ENCODE measurements at regions not wholly inside any gene's neighbourhood (a gene's known extent, or its start where the extent isn't known, plus 50 kb on each side); places are given as distances from the start of the nearest gene placed in this dataset.

GRCh38 chr1:117795190-117795589 is 134.2 kb downstream of the GDAP2 start:
- no peak for TF ChIP-seq STAT1 (IDR thresholded peaks at IDR 0.05; ENCODE audit: unreplicated experiment)
- no peak for TF ChIP-seq JUNB (IDR thresholded peaks at IDR 0.05; ENCODE audit: unreplicated experiment)
- TF ChIP-seq, protein P1, sequence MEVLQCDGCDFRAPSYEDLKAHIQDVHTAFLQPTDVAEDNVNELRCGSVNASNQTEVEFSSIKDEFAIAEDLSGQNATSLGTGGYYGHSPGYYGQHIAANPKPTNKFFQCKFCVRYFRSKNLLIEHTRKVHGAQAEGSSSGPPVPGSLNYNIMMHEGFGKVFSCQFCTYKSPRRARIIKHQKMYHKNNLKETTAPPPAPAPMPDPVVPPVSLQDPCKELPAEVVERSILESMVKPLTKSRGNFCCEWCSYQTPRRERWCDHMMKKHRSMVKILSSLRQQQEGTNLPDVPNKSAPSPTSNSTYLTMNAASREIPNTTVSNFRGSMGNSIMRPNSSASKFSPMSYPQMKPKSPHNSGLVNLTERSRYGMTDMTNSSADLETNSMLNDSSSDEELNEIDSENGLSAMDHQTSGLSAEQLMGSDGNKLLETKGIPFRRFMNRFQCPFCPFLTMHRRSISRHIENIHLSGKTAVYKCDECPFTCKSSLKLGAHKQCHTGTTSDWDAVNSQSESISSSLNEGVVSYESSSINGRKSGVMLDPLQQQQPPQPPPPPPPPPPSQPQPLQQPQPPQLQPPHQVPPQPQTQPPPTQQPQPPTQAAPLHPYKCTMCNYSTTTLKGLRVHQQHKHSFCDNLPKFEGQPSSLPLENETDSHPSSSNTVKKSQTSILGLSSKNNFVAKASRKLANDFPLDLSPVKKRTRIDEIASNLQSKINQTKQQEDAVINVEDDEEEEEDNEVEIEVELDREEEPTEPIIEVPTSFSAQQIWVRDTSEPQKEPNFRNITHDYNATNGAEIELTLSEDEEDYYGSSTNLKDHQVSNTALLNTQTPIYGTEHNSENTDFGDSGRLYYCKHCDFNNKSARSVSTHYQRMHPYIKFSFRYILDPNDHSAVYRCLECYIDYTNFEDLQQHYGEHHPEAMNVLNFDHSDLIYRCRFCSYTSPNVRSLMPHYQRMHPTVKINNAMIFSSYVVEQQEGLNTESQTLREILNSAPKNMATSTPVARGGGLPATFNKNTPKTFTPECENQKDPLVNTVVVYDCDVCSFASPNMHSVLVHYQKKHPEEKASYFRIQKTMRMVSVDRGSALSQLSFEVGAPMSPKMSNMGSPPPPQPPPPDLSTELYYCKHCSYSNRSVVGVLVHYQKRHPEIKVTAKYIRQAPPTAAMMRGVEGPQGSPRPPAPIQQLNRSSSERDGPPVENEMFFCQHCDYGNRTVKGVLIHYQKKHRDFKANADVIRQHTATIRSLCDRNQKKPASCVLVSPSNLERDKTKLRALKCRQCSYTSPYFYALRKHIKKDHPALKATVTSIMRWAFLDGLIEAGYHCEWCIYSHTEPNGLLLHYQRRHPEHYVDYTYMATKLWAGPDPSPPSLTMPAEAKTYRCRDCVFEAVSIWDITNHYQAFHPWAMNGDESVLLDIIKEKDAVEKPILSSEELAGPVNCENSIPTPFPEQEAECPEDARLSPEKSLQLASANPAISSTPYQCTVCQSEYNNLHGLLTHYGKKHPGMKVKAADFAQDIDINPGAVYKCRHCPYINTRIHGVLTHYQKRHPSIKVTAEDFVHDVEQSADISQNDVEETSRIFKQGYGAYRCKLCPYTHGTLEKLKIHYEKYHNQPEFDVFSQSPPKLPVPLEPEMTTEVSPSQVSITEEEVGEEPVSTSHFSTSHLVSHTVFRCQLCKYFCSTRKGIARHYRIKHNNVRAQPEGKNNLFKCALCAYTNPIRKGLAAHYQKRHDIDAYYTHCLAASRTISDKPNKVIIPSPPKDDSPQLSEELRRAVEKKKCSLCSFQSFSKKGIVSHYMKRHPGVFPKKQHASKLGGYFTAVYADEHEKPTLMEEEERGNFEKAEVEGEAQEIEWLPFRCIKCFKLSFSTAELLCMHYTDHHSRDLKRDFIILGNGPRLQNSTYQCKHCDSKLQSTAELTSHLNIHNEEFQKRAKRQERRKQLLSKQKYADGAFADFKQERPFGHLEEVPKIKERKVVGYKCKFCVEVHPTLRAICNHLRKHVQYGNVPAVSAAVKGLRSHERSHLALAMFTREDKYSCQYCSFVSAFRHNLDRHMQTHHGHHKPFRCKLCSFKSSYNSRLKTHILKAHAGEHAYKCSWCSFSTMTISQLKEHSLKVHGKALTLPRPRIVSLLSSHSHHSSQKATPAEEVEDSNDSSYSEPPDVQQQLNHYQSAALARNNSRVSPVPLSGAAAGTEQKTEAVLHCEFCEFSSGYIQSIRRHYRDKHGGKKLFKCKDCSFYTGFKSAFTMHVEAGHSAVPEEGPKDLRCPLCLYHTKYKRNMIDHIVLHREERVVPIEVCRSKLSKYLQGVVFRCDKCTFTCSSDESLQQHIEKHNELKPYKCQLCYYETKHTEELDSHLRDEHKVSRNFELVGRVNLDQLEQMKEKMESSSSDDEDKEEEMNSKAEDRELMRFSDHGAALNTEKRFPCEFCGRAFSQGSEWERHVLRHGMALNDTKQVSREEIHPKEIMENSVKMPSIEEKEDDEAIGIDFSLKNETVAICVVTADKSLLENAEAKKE (CRISPR knock-in tag; IDR thresholded peaks at IDR 0.05) = no peak
- TF ChIP-seq EZH2phosphoT487 (IDR thresholded peaks at IDR 0.05; ENCODE audit: unreplicated experiment) = no peak
- no peak for TF ChIP-seq NANOG (IDR thresholded peaks at IDR 0.05; ENCODE audit: borderline replicate concordance)
- TF ChIP-seq, protein P2, sequence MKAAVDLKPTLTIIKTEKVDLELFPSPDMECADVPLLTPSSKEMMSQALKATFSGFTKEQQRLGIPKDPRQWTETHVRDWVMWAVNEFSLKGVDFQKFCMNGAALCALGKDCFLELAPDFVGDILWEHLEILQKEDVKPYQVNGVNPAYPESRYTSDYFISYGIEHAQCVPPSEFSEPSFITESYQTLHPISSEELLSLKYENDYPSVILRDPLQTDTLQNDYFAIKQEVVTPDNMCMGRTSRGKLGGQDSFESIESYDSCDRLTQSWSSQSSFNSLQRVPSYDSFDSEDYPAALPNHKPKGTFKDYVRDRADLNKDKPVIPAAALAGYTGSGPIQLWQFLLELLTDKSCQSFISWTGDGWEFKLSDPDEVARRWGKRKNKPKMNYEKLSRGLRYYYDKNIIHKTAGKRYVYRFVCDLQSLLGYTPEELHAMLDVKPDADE (IDR thresholded peaks at IDR 0.05) = no peak
- no peak for TF ChIP-seq EZH2 (IDR thresholded peaks at IDR 0.05; ENCODE audit: low read depth, unreplicated experiment)
- TF ChIP-seq ZNF114 (CRISPR knock-in tag; IDR thresholded peaks at IDR 0.05) = no peak
- no peak for TF ChIP-seq CREB1 (CRISPR knock-in tag; IDR thresholded peaks at IDR 0.05; ENCODE audit: low read depth)
- TF ChIP-seq POLR2AphosphoS5 (IDR thresholded peaks at IDR 0.05; ENCODE audit: low read depth) = no peak
- no peak for TF ChIP-seq ZNF331 (CRISPR knock-in tag; IDR thresholded peaks at IDR 0.05; ENCODE audit: low read depth)
- TF ChIP-seq, protein P3, sequence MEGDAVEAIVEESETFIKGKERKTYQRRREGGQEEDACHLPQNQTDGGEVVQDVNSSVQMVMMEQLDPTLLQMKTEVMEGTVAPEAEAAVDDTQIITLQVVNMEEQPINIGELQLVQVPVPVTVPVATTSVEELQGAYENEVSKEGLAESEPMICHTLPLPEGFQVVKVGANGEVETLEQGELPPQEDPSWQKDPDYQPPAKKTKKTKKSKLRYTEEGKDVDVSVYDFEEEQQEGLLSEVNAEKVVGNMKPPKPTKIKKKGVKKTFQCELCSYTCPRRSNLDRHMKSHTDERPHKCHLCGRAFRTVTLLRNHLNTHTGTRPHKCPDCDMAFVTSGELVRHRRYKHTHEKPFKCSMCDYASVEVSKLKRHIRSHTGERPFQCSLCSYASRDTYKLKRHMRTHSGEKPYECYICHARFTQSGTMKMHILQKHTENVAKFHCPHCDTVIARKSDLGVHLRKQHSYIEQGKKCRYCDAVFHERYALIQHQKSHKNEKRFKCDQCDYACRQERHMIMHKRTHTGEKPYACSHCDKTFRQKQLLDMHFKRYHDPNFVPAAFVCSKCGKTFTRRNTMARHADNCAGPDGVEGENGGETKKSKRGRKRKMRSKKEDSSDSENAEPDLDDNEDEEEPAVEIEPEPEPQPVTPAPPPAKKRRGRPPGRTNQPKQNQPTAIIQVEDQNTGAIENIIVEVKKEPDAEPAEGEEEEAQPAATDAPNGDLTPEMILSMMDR (conservative IDR thresholded peaks at IDR 0.05; ENCODE audit: low read depth in 2 of 2) = no peak
- TF ChIP-seq, protein P4, sequence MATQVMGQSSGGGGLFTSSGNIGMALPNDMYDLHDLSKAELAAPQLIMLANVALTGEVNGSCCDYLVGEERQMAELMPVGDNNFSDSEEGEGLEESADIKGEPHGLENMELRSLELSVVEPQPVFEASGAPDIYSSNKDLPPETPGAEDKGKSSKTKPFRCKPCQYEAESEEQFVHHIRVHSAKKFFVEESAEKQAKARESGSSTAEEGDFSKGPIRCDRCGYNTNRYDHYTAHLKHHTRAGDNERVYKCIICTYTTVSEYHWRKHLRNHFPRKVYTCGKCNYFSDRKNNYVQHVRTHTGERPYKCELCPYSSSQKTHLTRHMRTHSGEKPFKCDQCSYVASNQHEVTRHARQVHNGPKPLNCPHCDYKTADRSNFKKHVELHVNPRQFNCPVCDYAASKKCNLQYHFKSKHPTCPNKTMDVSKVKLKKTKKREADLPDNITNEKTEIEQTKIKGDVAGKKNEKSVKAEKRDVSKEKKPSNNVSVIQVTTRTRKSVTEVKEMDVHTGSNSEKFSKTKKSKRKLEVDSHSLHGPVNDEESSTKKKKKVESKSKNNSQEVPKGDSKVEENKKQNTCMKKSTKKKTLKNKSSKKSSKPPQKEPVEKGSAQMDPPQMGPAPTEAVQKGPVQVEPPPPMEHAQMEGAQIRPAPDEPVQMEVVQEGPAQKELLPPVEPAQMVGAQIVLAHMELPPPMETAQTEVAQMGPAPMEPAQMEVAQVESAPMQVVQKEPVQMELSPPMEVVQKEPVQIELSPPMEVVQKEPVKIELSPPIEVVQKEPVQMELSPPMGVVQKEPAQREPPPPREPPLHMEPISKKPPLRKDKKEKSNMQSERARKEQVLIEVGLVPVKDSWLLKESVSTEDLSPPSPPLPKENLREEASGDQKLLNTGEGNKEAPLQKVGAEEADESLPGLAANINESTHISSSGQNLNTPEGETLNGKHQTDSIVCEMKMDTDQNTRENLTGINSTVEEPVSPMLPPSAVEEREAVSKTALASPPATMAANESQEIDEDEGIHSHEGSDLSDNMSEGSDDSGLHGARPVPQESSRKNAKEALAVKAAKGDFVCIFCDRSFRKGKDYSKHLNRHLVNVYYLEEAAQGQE (IDR thresholded peaks at IDR 0.05; ENCODE audit: unreplicated experiment) = no peak
- DNase-seq (ENCODE audit: low spot score) (no peak), ATAC-seq (no peak)
- Histone ChIP-seq H2AFZ (no peak overlapping the region), H3K79me2 (replicated peaks; ENCODE audit: insufficient read depth) (no peaks in the 10 kb centered on the region), H3K4me3 (no peak overlapping the region), H4K20me1 (replicated peaks; ENCODE audit: insufficient read depth) (no peaks in the 10 kb centered on the region), H3K27me3 (ENCODE audit: insufficient read depth) (no peaks in the 10 kb centered on the region), H3K4me1 (ENCODE audit: insufficient read depth) (no peaks in the 10 kb centered on the region), H3K36me3 (ENCODE audit: insufficient read depth) (no peaks in the 10 kb centered on the region), H3F3A (replicated peaks; ENCODE audit: low read depth) (no peaks in the 10 kb centered on the region), H3K9me2 (ENCODE audit: insufficient read depth) (peaks cover 14% of the 10 kb centered on the region), H3K27ac (ENCODE audit: low read depth) (no peak overlapping the region), H3K4me2 (no peak overlapping the region)
- Mint-ChIP-seq H3K4me1 (no peaks in the 10 kb centered on the region), H3K9me3 (no peaks in the 10 kb centered on the region), H3K27ac (no peak overlapping the region), H3K27me3 (ENCODE audit: insufficient read depth, low read depth, poor library complexity) (no peaks in the 10 kb centered on the region), H3K36me3 (ENCODE audit: low read depth) (no peaks in the 10 kb centered on the region), H3K4me3 (no peak overlapping the region)

Data from GM23338 (cell line).